ENCODE measurements at regions not wholly inside any gene's neighbourhood (a gene's known extent, or its start where the extent isn't known, plus 50 kb on each side); places are given as distances from the start of the nearest gene placed in this dataset.

DNA sequence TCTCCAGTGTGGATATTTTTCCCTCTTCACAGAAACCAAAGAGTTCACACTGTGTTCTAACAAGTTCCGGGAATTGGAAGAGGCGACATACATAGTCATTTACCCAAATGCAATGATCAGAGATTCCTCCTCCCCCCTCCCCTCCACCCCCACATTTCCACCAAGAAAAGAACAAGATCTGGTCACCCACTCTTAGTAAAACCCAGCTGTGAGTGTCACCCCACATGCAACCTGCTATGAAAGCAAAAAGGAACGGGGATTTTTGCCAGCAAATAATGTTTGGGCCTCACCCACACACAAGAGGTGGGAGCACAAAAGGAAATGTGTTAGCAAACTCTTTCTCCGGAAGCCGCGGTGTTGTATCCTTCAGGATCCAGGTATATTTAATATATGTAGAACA, 745.0 kb upstream of the AUTS2 start (continued):
- TF ChIP-seq CHD7 (IDR thresholded peaks at IDR 0.05; ENCODE audit: insufficient replicate concordance, low read length) (no peak), RXRA (IDR thresholded peaks at IDR 0.05; ENCODE audit: insufficient read depth, low read depth, low read length) (no peak), CHD1 (IDR thresholded peaks at IDR 0.05; ENCODE audit: low read depth, low read length) (no peak), CBX8 (IDR thresholded peaks at IDR 0.05; ENCODE audit: borderline replicate concordance, low read depth, low read length) (no peak), SIN3A (conservative IDR thresholded peaks at IDR 0.05 in 1 of 2, IDR thresholded peaks at IDR 0.05 in 1 of 2; ENCODE audit: low read depth in 1 of 2, low read length in 2 of 2) (no peak), FOSL1 (IDR thresholded peaks at IDR 0.05; ENCODE audit: insufficient read depth, low read depth, low read length) (no peak), EZH2 (IDR thresholded peaks at IDR 0.05; ENCODE audit: low read depth, low read length, severe bottlenecking) (no peak), SP1 (IDR thresholded peaks at IDR 0.05; ENCODE audit: low read depth, low read length) (no peak), POLR2AphosphoS5 (IDR thresholded peaks at IDR 0.05; ENCODE audit: low read depth, low read length) (no peak), CREB1 (IDR thresholded peaks at IDR 0.05) (no peak)

Measured in H1 (cell line).